ENCODE measurements at regions not wholly inside any gene's neighbourhood (a gene's known extent, or its start where the extent isn't known, plus 50 kb on each side); places are given as distances from the start of the nearest gene placed in this dataset.

DNA sequence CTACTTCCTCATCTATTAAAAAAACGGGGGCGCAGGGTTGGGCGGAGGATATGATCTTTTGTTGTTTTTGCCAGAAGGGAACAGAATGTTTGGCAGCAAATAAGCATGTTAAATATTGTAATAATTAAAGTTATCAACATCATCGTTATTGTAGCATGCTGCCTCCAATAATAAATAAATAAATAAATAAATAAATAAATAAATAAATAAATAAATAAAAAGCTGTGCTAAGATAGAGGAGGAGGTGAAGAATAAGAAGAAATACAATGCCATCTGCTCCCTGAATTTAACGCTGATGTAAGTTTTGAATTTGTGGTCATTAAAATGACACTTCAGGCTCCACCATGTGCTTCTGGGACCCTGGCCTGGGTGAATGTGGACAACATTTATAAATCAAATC lies 508.0 kb upstream of the TNC start:
- H3K27ac ChIP-seq = no peak overlapping the region
- no peak for TF ChIP-seq ZFX (IDR thresholded peaks at IDR 0.05; ENCODE audit: borderline replicate concordance)
- no peak for TF ChIP-seq CTCF (IDR thresholded peaks at IDR 0.05)

GRCh38 chr9:115627511-115627910 lies 509.6 kb upstream of the TNC start:
- no peak for TF ChIP-seq ZFX (IDR thresholded peaks at IDR 0.05; ENCODE audit: borderline replicate concordance)
- TF ChIP-seq CTCF (IDR thresholded peaks at IDR 0.05) = no peak
- H3K27ac ChIP-seq = no peak overlapping the region

DNA sequence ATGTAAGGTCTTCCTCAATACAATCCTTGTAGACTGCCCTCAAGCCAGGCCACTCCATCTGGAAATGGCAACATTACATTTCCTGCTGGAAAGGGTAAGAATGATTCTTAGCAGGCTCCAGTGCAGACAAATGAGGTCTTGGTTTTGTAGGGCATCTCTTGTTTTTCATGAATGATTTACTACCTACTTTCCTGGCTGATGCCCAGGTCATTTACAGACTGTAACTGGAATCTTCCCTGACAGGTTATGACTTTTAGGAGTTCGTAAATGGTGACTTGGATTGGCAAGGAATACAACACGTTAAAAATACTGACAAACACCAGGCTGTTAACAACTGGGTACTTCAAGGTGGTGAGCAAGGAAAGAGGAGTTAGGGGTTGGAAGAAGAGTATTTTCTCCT lies 510.5 kb upstream of the TNC start:
- TF ChIP-seq ZFX (IDR thresholded peaks at IDR 0.05; ENCODE audit: borderline replicate concordance) (no peak), CTCF (IDR thresholded peaks at IDR 0.05) (no peak)
- H3K27ac ChIP-seq = no peak overlapping the region

- TF ChIP-seq CTCF (IDR thresholded peaks at IDR 0.05) (no peak), ZFX (IDR thresholded peaks at IDR 0.05; ENCODE audit: borderline replicate concordance) (no peak)
- no peak overlapping the region for H3K27ac ChIP-seq
These were observed 512.2 kb upstream of the TNC start for GRCh38 chr9:115629879-115630840.

DNA sequence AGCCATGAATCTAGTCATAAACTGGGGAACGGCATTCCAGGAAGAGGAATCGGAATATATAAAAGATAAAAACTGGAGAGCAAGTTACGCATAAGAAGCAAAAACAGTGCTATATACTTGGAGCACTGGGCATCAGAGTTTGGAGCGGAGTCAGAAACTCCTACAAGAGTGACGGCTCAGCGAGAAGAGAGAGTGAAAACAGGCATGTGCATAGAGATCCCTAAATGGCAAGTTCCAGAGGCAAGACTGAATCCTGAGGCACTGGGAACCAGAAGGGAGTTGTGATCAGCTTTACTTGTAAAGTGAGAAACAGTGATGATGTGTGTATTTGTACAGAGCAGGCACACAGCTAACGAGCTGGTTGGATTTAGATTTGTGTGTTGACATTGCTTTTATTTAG lies 514.4 kb upstream of the TNC start:
- H3K27ac ChIP-seq = no peak overlapping the region
- TF ChIP-seq CTCF (IDR thresholded peaks at IDR 0.05) (no peak), ZFX (IDR thresholded peaks at IDR 0.05; ENCODE audit: borderline replicate concordance) (no peak)

DNA sequence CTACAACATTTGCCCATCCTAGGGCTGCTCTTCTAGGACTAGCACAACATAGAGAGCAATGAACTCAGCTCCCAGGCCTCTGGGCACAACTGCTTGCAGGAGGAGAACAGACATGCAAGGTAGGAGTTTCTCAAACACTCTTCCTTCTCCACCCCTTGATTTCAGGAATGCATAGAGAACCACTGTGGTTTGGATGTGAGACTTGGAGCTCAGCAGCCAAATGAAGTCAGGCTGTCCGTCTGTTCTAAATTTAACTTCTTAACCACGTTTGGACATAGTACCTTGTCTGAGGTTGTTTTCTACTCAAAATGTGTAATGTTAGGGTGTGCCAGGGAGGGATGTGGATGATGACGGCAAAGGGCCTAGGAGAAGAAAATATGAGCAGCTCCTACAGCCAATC lies 515.1 kb upstream of the TNC start:
- H3K27ac ChIP-seq = no peak overlapping the region
- TF ChIP-seq CTCF (IDR thresholded peaks at IDR 0.05) = no peak
- no peak for TF ChIP-seq ZFX (IDR thresholded peaks at IDR 0.05; ENCODE audit: borderline replicate concordance)

DNA sequence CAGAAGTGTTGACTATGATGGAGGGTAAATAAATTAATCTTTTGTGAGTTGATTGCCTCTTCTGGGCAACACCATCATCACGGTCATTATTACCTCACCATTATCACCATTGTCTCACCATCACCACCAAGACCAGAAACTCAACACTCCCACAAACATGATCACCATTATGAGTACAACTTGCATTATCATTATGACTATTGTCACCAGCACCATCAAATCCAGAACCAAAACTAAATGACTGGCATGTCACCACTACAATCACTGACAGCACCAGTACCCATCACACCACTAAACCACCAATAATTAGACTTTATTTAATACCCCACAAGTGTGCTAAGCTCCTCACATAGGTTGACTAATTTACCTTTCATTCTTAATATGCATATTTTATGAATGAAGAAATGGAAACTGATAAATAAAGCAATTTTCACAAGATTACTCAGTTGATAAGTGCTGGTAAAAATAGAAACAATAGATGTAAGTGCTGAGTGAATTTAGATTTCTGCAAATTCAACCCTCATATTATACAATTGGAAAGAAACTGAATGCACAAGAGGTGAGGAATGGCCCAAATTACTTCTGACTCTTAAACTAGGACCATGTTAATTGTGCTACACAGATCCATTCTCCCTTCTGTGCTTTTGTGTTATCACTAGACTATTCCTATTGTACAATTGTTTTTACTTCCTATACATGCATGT lies 517.8 kb upstream of the PAPPA start:
- no peak overlapping the region for H3K27ac ChIP-seq
- TF ChIP-seq CTCF (IDR thresholded peaks at IDR 0.05) = no peak
- TF ChIP-seq ZFX (IDR thresholded peaks at IDR 0.05; ENCODE audit: borderline replicate concordance) = no peak

Measured in 22Rv1 (cell line).